Adrenal gland (tissue), 5 donors: ENCODE measurements at regions not wholly inside any gene's neighbourhood (a gene's known extent, or its start where the extent isn't known, plus 50 kb on each side); places are given as distances from the start of the nearest gene placed in this dataset.

ENCODE experiments used
- CTCF ChIP-seq, 6 experiments: fragments of 450-650 bp in 4 of 6; fragments of 200-600 bp in 2 of 6; sonication (generic) in 1 of 6; IDR thresholded peaks; 1 replicate in 5 of 6; 2 replicates in 1 of 6; pipeline versions ENCODE4 v1.5.1 to v1.8.0; 2016 to 2021; ENCODE audit warnings: antibody characterized with exemption in 6 of 6, mild to moderate bottlenecking in 2 of 6, moderate library complexity in 1 of 6
- POLR2A ChIP-seq, 2 donors: fragments of 450-650 bp; IDR thresholded peaks; one replicate each; pipeline ENCODE4 v1.6.1; 2017; ENCODE audit warnings: antibody characterized with exemption in 2 of 2, mild to moderate bottlenecking in 2 of 2, moderate library complexity in 1 of 2
- donor health status: DM: no; HTN: no; CAD: no.

GRCh38 chr18:43950062-43950461, 672.8 kb upstream of the SYT4 start:
- TF ChIP-seq CTCF (IDR thresholded peaks at IDR 0.05) (no peak), POLR2A (IDR thresholded peaks at IDR 0.05) (no peak)
